ENCODE measurements at regions not wholly inside any gene's neighbourhood (a gene's known extent, or its start where the extent isn't known, plus 50 kb on each side); places are given as distances from the start of the nearest gene placed in this dataset.

DNA sequence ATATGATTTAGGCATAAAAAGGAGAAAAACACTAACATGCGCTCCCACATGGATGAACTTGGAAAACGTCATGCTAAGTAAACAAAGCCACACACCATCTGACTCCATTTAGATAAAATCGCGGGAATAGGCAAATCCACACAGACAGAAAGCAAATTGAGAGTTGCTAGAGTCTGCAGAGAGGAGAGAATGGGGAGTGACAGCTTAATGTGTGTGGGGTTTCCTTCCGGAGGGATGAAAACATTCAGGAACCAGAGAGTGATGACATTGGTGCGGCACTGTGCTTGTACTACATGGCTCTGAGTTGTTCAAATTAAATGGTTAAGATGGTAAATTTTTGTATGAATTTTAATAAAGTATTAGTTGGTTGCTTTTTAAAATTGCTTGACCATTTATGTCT is 482.9 kb upstream of the AKR1E2 start:
- DNase-seq (no peak), ATAC-seq (ENCODE audit: low read depth) (no peak)
- Histone ChIP-seq H3K27ac (ENCODE audit: low read length in 2 of 2) (no peak overlapping the region), H3K79me2 (ENCODE audit: control insufficient read depth, insufficient read depth, low read length) (no peaks in the 10 kb centered on the region), H4K20me1 (ENCODE audit: control insufficient read depth, insufficient read depth, low read length, poor library complexity, severe bottlenecking) (no peaks in the 10 kb centered on the region), H3K27me3 (replicated peaks in 1 of 4; ENCODE audit: control extremely low read depth in 1 of 4, control insufficient read depth in 3 of 4, insufficient read depth in 4 of 4, low read length in 3 of 4) (no peaks in the 10 kb centered on the region), H3K4me3 (ENCODE audit: control extremely low read depth in 1 of 5, extremely low read depth in 1 of 5, insufficient read depth in 1 of 5, low read depth in 2 of 5, low read length in 4 of 5) (no peak overlapping the region), H3K9ac (ENCODE audit: low read length) (no peak overlapping the region), H3K4me1 (ENCODE audit: control insufficient read depth in 2 of 2, insufficient read depth in 2 of 2, low read length in 2 of 2) (no peaks in the 10 kb centered on the region), H3K36me3 (replicated peaks in 1 of 2; ENCODE audit: control extremely low read depth in 1 of 2, control insufficient read depth in 1 of 2, extremely low read depth in 1 of 2, insufficient read depth in 2 of 2, low read length in 1 of 2) (no peaks in the 10 kb centered on the region), H3K4me2 (replicated peaks; ENCODE audit: low read depth, low read length, poor library complexity, severe bottlenecking) (no peak overlapping the region), H3K9me3 (ENCODE audit: control extremely low read depth in 1 of 3, control insufficient read depth in 2 of 3, insufficient read depth in 1 of 3, low read length in 2 of 3) (peaks cover 0 to 1% (median 0%) of the 10 kb centered on the region in 3 donors), H2AFZ (ENCODE audit: insufficient read depth, low read depth, low read length, poor library complexity, severe bottlenecking) (no peak overlapping the region)
- peaks cover 15% of the 10 kb centered on the region for H3K27me3 Mint-ChIP-seq
- no peak overlapping the region for H3K4me3 Mint-ChIP-seq
- ChIA-PET CTCF (no interaction called here), POLR2A (interaction anchor here (0.6 kb wide), 1 partner anchor 939 kb away, joined by 5 read pairs; no protein-coding TSS in a partner anchor)
- 100% methylated on average over 2 of the region's 6 CpGs for WGBS (ENCODE audit: insufficient coverage)
- H3K27ac Mint-ChIP-seq: no peak overlapping the region
- TF ChIP-seq, protein P1, sequence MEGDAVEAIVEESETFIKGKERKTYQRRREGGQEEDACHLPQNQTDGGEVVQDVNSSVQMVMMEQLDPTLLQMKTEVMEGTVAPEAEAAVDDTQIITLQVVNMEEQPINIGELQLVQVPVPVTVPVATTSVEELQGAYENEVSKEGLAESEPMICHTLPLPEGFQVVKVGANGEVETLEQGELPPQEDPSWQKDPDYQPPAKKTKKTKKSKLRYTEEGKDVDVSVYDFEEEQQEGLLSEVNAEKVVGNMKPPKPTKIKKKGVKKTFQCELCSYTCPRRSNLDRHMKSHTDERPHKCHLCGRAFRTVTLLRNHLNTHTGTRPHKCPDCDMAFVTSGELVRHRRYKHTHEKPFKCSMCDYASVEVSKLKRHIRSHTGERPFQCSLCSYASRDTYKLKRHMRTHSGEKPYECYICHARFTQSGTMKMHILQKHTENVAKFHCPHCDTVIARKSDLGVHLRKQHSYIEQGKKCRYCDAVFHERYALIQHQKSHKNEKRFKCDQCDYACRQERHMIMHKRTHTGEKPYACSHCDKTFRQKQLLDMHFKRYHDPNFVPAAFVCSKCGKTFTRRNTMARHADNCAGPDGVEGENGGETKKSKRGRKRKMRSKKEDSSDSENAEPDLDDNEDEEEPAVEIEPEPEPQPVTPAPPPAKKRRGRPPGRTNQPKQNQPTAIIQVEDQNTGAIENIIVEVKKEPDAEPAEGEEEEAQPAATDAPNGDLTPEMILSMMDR (IDR thresholded peaks at IDR 0.05): no peak
- no peak for TF ChIP-seq EZH2 (IDR thresholded peaks at IDR 0.05; ENCODE audit: borderline replicate concordance, insufficient read depth, low read depth, low read length, poor library complexity, severe bottlenecking)
- no peaks in the 10 kb centered on the region for H3K4me1 Mint-ChIP-seq
- intact Hi-C loops (cut with micrococcal nuclease): no loop called here
- H3K9me3 Mint-ChIP-seq (ENCODE audit: insufficient read depth): no peaks in the 10 kb centered on the region

DNA sequence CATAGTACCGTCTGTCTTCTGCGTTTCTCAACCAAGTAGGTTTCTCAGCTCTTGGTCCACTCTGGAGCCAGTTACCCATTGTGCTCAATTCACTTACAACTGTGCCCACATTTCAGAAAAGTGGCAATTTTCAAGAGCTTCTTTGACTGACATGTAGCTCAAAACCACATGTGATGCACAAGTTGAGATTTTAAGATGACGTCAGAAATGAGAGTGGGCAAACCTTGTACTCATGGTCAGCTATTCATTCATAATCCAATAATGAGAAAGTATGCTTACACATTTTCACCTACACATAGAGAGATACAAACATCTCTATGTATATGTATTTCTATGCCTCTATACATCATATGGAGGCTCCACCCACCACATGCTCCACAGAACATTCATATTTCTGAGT is 487.2 kb upstream of the AKR1E2 start:
- no peak overlapping the region for H3K27ac ChIP-seq (ENCODE audit: low read length in 2 of 2)
- Mint-ChIP-seq H3K9me3 (ENCODE audit: insufficient read depth) (no peaks in the 10 kb centered on the region), H3K27ac (no peak overlapping the region), H3K4me3 (no peak overlapping the region), H3K27me3 (peaks cover 6% of the 10 kb centered on the region), H3K4me1 (no peaks in the 10 kb centered on the region)
- H4K20me1 ChIP-seq (ENCODE audit: control insufficient read depth, insufficient read depth, low read length, poor library complexity, severe bottlenecking): no peaks in the 10 kb centered on the region
- H3K9ac ChIP-seq (ENCODE audit: low read length): no peak overlapping the region
- TF ChIP-seq EZH2 (IDR thresholded peaks at IDR 0.05; ENCODE audit: borderline replicate concordance, insufficient read depth, low read depth, low read length, poor library complexity, severe bottlenecking): no peak
- TF ChIP-seq, protein P1 (IDR thresholded peaks at IDR 0.05): no peak
- H3K4me1 ChIP-seq (ENCODE audit: control insufficient read depth in 2 of 2, insufficient read depth in 2 of 2, low read length in 2 of 2): peaks cover 0 to 3% of the 10 kb centered on the region in 2 donors
- DNase-seq (no peak), ATAC-seq (ENCODE audit: low read depth) (no peak)
- 100% methylated on average over 2 of the region's 3 CpGs for WGBS (ENCODE audit: insufficient coverage)
- H2AFZ ChIP-seq (ENCODE audit: insufficient read depth, low read depth, low read length, poor library complexity, severe bottlenecking): no peak overlapping the region
- no peak overlapping the region for H3K4me2 ChIP-seq (replicated peaks; ENCODE audit: low read depth, low read length, poor library complexity, severe bottlenecking)
- CTCF ChIA-PET: no interaction called here
- no peaks in the 10 kb centered on the region for H3K27me3 ChIP-seq (replicated peaks in 1 of 4; ENCODE audit: control extremely low read depth in 1 of 4, control insufficient read depth in 3 of 4, insufficient read depth in 4 of 4, low read length in 3 of 4)
- no peaks in the 10 kb centered on the region for H3K79me2 ChIP-seq (ENCODE audit: control insufficient read depth, insufficient read depth, low read length)
- POLR2A ChIA-PET: no interaction called here
- H3K9me3 ChIP-seq (ENCODE audit: control extremely low read depth in 1 of 3, control insufficient read depth in 2 of 3, insufficient read depth in 1 of 3, low read length in 2 of 3): peaks cover 4 to 14% (median 11%) of the 10 kb centered on the region in 3 donors
- intact Hi-C loops (cut with micrococcal nuclease): no loop called here
- H3K4me3 ChIP-seq (ENCODE audit: control extremely low read depth in 1 of 5, extremely low read depth in 1 of 5, insufficient read depth in 1 of 5, low read depth in 2 of 5, low read length in 4 of 5): no peak overlapping the region
- no peaks in the 10 kb centered on the region for H3K36me3 ChIP-seq (replicated peaks in 1 of 2; ENCODE audit: control extremely low read depth in 1 of 2, control insufficient read depth in 1 of 2, extremely low read depth in 1 of 2, insufficient read depth in 2 of 2, low read length in 1 of 2)

Measured in B cell (primary cell).